Mammary epithelial cell (primary cell): ENCODE measurements at regions not wholly inside any gene's neighbourhood (a gene's known extent, or its start where the extent isn't known, plus 50 kb on each side); places are given as distances from the start of the nearest gene placed in this dataset.

Experiments used
- CTCF ChIP-seq, 2 donors: IDR thresholded peaks in 1 of 2; conservative IDR thresholded peaks in 1 of 2; 2 replicates each; pipeline ENCODE4 v1.5.1; 2011 to 2012; ENCODE audit warnings: inconsistent platforms in 2 of 2, low read length in 2 of 2, mild to moderate bottlenecking in 2 of 2, control low read depth in 1 of 2, low read depth in 1 of 2; ENCODE audit not compliant: insufficient read depth in 1 of 2; ENCODE audit errors: extremely low read depth in 1 of 2
- EZH2 ChIP-seq: IDR thresholded peaks from 2 replicates; pipeline ENCODE4 v1.6.1; 2012; ENCODE audit warnings: low read length, inconsistent platforms, borderline replicate concordance

GRCh38 chr2:128556089-128556488 lies 237.4 kb upstream of the HS6ST1 start:
- TF ChIP-seq CTCF (conservative IDR thresholded peaks at IDR 0.05 in 1 of 2, IDR thresholded peaks at IDR 0.05 in 1 of 2; ENCODE audit: extremely low read depth in 1 of 2, insufficient read depth in 1 of 2, low read depth in 1 of 2, low read length in 2 of 2) (no peak), EZH2 (no peak)
